HG03196 (cell line): ENCODE measurements at regions not wholly inside any gene's neighbourhood (a gene's known extent, or its start where the extent isn't known, plus 50 kb on each side); places are given as distances from the start of the nearest gene placed in this dataset.

Experiments used
- ATAC-seq: cut with Tn5 transposase; IDR thresholded peaks from one replicate; pipeline ENCODE4 v1.9.1; 2021; ENCODE audit not compliant: unreplicated experiment

DNA sequence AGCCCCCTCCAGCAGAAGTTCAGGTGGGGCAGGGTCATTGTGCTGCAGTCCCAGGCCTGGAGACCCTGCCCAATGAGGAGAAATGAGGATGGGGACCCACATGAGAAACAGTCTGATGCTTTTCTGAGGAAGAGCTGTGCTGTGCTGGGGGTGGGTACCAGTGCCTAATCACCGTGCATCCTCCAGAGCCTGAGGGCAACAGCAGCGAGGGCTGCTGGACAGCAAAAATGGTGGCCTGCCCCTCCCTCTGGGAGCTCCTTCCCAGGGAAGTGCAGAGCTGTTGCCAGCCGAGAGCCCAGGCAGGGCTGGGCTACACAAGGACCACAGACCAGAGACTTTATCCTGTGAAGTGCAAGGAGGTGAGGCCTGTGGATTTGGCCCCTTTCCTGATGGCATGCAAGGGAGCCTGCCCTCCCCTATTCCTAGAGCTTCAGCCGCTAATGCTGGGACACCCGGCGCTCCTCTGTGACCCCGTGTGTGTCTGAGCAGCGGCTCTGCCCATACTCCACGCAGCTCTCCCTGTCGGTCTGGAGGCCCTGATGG, 134.8 kb downstream of the DSEL start:
- no peak for ATAC-seq

DNA sequence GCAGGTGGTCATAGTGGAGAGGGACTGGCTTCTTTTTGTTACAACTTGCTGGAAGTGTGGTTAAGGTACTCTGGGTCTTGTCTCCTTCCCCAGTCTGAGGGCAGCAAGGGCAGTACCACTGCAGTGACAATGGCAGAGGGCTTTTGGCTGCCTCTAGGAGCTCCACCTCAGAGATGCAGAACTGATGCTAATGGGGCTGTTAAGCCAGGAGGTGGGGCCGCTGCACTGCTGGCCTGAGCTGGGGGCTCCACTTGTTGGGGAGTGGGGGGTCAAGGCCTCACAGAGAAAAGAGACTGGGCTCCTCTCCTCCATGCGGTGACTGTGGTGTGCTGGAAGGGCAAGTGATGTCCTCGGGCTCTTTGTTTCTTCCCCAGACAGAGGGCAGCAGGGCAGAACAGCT, 135.7 kb downstream of the DSEL start:
- no peak for ATAC-seq

DNA sequence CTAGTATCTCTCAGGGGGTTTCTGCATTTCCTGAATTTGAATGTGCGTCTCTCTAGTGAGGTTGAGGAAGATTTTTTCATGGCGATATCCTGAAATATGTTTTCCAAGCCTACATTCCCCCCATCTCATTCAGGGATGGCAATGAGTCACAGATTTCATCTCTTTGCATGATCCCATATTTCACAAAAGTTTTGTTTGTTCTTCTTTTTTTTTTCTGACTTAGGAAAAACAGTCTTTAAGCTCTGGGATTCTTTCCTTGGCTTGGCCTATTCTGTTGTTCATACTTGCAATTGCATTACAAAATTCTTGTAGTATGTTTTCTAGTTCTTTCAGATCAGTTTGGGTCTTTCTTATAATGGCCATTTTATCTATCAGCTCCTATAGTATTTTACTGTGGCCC, 136.5 kb downstream of the DSEL start:
- ATAC-seq = no peak

DNA sequence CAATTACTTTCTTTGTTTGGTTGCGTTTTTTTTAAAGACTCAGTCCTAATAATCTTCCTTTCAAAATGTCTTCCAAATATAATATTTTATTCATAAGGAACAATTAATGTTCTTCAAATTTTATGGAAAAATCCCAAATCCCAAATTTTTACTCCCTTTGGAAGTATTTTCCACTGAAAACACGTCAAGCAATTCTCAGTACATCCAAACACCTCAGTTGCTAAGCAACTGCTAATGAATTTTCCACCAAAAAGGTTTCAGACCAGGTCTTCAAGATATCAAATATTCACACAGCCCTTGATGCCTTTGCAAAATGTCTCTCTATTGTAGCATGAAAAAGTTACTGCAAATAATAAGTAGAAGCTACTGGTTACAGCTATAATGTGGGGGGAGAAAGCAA, 140.1 kb downstream of the DSEL start:
- ATAC-seq = no peak

DNA sequence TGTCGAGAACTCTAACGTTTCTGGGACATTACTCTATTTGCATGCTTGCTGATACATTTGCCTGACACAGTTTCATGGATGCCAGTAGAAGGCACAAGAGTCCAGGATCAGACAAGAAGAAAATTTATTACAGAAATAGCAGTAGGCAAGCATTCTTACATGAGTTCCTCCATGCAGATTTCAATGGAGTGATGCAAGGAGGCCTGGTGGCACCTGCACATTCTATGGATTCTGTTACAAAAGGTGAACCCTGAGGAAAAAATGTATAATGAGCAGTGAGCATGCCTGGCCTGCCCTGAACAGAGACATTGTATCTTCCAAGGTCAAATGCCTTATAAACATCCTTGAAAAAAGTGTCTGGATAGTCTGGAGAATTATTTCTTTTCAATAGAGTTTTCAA, 142.9 kb downstream of the DSEL start:
- ATAC-seq = no peak

DNA sequence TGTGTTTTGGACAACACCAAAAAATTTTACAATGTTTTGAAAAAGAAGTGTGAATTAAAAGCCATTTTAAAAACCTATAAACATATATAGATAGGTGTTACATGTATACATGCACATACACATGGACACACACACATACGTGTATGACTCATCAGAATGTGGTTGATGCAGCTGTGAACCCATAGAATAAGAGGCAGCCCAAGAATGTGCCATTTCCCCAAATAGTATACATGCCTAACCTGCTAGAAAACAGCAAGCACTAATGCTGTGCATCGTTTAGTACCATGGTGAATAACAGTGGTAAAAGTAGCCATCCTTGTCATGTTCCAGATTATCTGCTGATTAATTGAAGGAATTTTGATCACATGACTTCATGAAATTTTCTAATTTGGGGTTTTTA, 149.0 kb downstream of the DSEL start:
- no peak for ATAC-seq

DNA sequence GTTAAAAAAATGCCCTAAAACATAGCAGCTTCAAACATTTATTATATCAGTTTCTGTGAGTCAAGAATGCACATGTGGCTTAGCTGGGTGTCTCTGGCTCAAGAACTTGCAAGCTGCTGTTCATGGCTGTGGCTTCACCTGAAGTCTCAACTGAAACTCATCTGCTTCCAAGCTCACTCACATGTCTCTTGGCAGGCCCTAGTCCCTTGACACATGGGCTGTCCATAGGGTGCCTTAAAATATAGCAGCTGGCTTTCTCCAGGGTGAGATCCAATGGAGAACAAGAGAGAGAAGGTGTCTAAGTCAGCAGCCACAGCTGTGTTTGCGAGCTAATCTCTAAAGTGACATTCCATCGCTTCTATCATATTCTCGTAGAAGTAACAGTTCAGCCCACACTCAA, 152.8 kb downstream of the DSEL start:
- no peak for ATAC-seq

DNA sequence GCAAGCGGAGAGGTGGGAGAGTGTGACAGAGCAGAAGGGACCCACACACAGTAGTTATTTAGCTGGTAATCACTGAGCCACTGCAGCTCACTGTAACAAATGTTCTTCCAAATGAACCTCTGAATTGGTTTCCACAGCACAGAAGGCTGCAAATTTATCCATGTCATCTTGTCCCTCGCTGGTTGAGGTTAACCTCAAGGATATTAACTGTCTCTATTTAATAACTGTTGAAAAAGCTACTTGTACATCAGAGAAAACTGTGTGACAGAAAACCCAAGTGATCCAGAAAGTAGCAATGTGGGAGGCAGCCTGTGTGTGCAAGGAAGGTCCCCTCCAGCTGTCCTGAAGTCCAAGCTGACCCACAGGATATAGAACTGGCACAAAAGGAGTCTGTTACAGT, 153.6 kb downstream of the DSEL start:
- ATAC-seq = no peak

DNA sequence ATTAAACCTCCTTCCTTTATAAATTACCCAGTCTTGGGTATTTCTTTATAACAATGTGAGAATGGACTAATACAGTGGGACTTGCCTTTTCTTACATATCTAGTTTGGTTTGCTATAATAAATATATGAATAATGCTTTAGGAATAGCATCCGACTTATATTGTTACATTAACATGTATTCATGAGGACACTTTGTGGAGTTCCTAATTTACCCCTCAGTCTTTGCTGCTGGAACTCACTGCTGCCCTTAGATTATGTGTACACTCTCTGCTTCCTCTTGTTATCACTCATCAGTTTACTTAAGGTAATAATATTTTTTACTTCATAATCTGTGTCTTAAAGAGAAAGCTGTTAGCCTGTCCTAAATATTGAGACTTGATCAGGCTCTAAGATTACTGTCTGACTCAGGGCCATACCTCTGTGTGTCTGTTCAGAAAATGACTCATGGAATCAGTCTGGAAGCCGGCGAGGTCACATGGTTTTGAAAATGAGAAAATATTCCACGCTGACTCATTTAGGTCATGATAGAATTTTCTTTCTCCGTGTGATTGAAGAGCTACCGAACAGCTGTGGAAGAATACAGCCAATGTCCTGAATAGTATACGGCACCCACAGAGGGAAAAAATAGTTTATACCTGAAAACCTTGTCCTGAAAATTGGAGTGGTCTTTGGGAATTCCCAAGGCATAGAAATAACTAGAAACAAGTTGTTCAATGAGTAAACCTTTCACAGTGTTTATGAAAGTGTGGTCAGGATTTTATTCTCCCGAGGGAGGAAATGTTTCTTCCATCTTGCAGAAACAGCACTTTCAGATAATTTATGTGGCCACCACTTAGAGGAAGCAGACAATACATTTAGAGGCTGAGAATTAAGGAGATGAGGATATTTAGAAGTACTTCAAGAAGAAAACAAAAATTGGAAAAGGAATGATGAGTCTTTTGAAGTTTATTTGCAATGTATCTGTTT, 156.4 kb downstream of the DSEL start:
- peak; percentile 93 for ATAC-seq

DNA sequence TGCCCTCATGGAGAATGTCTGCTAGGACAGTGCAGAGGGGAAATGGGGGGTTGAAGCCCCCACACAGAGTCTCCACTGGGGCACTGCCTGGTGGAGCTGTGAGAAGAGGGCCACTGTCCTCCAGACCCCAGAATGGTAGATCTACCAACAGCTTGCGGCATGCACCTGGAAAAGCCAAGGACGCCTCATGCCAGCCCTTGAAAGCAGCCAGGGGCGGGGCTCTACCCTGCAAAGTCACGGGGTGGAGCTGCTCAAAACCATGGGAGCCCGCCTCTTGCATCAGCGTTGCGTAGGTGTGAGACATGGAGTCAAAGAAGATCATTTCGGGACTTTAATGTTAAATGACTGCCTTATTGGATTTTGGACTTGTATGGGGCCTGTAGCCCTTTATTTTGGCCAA, 157.6 kb downstream of the DSEL start:
- no peak for ATAC-seq

DNA sequence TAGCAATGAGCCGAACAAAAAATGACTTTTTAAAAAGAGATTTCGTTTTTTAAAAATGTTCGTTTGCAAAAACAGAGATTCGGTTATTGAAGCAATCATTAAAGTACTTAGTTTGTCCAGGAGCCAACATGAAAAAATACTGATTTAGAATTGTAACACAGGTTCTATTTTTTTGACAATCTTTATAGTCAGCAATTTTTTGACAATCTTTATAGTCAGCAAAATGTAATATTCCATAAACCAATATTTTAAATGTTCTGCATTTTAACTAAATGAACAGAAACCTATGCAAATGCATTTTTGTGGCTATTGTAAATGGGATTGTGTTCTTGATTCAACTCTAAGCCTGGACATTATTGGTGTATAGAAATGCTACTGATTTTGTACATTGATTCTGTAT, 161.8 kb downstream of the DSEL start:
- no peak for ATAC-seq

DNA sequence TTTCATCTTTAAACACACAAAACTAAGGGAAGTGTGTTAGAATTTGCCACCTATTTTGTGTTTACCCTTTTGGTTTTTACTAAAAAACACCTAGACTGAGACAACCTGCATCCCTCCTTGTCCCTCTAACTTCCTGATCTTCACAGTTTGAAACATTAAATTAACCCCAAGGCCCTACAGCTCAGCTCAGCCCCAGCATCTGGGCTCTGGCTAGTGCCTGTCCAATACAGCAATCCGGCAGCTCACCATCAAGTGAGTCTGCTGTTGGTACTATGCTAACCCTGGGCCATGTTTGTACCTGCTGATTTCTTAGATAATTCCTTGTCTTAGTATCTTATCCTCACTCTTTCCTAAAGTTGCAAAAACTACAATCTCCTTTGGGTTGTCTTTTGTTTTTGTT, 162.4 kb downstream of the DSEL start:
- ATAC-seq = no peak

DNA sequence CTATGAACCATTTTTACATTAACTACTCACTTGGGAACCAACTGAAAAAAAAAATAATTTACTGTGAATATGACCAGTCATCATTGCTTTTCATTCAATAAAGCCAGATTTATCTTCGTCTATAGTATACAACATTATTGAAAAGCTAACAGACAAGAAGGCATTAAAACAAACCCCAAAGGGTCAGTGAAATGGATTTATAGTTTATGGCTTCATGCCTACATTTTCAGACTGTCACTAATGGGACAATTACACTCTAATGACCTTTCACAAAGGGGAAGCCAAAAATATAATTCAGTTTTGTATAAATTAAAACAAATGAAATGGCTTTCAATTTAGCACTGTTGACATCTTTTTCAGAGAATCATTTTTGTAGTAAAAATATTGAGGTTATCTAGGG, 169.1 kb downstream of the DSEL start:
- ATAC-seq = no peak

DNA sequence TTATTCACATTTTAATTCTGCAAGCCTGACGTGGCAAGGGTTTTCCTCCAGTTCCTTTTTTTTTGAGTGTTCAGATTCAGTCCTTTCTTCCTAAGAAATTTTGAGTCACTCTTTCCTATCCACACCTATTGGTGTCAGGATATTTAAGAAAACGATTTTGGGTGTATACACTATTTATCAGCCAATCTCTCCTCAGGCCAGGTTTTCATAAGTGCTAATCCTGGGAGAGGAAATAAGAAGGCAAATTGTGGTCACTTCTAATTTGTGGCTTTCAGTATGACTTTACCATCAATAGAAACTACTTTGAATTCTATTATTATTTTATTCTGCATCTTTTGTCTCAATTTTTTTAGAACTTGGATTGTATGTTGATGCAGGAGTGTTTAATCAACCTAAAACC, 174.4 kb downstream of the DSEL start:
- ATAC-seq = no peak

DNA sequence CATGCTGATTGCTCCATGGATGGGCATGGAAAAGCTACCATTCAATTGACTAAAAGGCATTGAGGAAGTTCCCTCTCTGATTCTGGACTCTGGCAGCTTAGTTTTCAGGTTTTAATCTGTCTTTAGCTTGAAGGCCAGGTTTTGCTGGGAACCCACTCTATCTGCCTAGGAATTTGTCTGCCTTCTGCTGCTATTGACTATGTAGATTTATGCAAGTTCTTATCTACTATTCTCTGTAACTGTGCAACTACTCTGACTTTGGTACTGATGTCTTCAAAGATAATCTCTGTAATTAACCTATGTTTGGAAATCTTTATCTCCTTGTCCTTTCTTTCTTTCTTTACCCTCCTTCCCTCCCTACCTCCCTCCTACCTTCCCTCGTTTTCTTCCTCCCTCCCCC, 178.8 kb downstream of the DSEL start:
- no peak for ATAC-seq

DNA sequence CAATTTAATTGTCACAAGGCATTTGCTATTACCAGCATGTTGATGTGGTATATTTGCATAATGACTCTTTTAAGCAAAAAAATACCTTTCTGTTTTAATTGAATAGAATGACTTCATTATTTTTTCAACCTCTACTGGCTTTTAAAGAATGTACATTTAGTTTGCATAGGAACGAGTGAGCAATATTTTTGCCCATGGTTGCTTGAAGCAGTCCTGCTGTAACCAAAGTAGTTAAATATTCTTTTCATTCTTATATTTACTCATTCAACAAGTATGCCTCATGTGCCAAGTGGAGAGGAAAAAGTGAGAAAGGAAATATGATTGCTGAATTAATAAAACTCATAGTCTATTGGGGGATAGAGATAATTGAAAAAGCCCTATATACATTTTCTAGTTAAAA, 184.7 kb downstream of the DSEL start:
- no peak for ATAC-seq

DNA sequence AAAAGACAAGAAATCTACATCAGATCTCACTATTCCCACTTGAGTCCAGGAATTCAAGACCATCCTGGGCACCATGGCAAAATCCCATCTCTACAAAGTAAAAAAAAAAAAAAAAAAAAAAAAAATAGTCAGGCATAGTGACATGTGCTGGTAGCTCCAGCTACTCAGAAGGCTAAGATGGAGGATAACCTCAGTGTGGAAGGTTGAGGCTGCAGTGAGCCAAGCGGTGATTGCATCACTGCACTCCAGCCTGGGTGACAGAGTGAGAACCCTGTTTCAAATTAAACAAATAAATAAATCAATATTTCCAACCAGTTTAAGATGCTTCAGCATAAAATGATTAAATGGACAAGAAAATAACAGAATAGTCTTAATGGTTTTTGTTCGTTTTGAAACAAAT, 197.4 kb downstream of the DSEL start:
- ATAC-seq = no peak

DNA sequence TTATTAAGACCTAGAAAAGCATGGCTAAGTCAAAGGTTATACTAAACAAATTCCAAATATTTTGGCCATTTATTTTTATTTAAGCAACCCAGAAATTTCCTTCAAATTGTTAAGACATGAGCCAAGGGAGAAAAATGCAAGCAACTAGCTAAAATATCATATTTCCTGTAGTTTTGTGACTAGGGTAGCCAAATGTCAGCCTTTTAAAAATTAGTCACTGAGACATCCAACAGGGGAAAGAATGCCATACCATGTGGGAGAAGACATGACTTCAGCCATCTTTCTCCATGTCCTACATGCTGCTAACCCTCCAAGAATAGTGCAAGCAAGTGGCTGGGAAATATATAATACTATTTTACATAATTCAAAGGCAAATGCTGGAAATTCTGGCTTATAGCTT, 197.9 kb downstream of the DSEL start:
- ATAC-seq = no peak

DNA sequence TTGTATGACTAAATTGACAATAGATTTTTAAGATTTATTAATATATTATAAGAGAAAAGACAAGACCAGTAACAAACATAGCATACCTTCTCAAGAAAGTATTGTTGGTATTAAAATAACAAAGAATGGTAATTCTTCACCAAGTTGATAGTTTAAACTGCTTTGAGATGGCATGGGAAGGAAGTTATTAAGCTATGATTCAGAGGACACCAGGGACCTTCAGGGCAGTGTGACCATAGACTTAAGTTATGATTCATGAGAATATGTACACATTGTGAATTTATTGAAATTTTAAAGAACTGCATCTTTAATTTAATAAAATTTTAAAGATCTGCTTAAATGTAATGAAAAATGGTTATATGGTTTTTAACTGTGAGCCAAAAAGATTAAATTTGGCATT, 205.7 kb downstream of the DSEL start:
- no peak for ATAC-seq

DNA sequence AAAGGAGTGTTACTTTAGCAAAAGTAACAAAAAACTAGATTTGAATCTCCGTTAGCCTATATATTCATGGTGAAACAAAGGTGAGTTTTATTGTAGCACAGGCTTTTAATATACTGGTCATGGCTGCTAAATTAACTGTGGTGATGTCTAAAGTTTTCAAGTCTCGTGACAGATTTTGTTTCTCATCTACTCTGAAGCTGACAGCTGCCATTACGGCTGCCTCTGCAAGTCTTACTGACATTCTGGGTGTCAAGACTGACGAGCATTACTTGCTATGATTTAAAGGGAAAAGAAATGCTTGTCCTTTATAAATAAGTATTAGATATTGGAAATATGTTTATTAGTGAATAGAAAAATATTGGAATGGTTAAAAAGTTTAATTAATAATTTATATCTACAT, 207.7 kb downstream of the DSEL start:
- no peak for ATAC-seq

DNA sequence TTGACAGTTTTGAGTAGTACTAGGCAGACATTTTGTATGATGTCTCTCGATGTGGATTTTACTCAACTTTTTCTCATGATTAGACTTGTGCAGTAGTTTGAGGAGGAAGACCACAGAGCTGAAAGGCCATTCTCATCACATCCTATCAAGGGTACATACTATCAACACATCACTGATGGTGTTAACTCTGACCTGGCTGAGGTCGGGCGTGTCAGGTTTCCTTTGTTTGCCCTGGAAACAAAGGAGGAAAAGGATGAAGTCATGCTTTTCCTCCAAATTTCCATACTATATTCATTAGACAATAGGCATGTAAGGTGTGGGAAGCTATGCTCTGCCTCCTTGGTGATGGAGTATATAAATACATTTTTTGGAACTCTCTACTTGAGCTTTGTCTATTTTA, 211.1 kb downstream of the DSEL start:
- ATAC-seq = no peak

DNA sequence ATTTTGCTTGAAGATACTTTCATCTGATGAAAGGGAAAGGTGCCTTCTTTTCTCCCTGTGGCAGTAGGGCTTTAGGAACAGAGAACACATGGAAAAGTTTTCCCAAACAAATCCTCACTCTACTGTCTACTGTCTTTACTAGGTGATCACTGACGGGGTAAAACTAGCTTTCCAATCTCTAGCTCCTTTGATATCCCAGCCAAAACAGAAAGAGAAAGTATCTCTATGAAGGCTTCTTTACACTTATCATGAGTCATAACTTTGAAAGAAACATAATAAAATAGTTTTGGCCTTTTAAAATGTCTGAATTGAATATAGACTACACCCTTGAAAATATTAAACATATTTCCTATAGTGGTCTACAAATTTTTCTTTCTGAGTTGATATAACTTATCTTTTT, 214.5 kb downstream of the DSEL start:
- no peak for ATAC-seq

DNA sequence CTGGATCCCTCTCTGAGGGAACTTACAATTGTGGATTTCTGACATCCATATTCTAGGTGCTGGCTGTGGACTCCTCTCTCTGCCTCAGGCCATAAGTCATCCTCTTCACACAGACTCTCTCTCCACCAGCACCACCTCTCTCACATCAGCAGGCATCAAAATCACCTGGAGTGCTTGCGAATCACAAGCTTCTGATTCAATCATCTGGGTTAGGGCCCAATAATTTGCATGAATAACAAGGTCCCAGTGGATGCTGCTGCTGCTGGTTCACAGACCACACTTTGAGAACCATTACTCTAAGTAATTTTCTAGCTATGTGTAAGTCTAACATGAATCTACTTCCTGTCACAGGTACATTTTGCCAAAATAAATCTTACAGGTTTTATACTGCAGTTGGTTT, 214.9 kb downstream of the DSEL start:
- ATAC-seq = no peak
